ENCODE measurements at regions not wholly inside any gene's neighbourhood (a gene's known extent, or its start where the extent isn't known, plus 50 kb on each side); places are given as distances from the start of the nearest gene placed in this dataset.
"Not testable (repeated sequence)": the region's sequence is repeated elsewhere in the genome, so short reads cannot be mapped to it uniquely, and the experiment has no call there.

DNA sequence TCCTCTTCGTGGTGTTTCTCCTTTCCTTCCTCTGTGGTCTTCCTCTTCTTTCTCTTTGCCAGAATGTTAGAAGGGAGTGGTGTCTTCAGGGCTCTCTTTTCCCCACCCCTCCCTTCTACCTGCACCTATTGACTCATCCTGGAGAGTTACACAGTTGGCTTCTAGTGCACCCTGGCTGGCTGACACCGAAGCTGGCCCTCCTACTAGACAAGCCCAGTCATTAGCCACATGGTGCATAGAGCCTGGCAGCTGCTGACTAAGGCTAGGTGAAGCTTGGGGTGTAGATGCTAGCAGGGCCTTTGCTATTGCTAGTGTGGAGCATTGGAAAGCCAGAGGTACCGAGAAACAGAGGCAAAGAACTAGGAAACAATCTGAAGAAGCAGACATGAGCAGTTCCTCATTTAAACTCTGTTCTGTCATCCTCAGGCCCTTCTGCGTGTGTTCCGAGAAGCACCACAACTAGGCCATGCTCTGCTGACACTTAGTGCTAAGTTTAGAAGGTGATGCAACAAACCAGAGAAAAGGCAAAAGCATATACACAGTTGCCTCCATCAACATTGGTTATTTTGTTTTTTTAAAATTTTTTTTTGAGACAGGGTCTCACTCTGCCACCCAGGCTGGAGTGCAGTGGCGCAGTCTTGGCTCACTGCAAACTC lies 213.9 kb downstream of the BAMBI start:
- TF ChIP-seq, protein P1, sequence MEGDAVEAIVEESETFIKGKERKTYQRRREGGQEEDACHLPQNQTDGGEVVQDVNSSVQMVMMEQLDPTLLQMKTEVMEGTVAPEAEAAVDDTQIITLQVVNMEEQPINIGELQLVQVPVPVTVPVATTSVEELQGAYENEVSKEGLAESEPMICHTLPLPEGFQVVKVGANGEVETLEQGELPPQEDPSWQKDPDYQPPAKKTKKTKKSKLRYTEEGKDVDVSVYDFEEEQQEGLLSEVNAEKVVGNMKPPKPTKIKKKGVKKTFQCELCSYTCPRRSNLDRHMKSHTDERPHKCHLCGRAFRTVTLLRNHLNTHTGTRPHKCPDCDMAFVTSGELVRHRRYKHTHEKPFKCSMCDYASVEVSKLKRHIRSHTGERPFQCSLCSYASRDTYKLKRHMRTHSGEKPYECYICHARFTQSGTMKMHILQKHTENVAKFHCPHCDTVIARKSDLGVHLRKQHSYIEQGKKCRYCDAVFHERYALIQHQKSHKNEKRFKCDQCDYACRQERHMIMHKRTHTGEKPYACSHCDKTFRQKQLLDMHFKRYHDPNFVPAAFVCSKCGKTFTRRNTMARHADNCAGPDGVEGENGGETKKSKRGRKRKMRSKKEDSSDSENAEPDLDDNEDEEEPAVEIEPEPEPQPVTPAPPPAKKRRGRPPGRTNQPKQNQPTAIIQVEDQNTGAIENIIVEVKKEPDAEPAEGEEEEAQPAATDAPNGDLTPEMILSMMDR (conservative IDR thresholded peaks at IDR 0.05; ENCODE audit: control insufficient read depth, insufficient read depth, low read depth, low read length), result no peak
- DNase-seq (ENCODE audit: low read depth), result no peak
- H3K4me3 ChIP-seq (ENCODE audit: control insufficient read depth, low read depth, low read length), result no peak overlapping the region

DNA sequence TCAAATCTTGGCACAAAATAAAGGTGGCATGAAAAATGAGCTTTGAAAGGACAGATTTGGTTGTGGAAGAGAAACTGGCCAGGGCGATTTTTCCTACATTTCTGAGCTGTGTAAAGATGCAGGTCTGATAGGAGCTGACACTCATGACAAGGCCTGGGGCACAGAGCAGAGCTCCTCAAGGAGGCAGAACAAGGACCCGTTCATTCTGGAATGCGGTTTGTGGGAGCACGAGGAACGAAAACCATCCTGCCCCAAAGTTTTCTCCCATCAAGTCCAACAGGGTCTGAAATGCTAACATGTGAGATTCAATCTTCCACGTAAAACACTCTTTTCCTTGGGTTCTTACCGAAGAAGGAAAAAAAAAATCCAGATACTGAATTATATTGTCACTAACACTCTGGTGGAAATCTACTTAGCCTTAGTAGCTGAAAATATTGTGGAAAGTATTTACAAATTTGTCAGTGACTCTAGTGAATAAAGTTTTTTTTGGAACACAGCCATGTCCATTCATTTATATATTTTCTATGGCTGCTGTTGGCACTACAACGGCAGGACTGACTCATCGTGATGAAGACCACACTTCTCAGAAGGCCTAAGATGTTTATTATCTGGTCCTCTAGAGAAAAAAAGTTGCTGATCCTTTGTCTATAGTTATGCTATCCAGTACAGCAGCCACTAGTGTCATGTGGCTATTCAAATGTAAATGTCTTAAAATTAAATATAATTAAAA lies 215.7 kb downstream of the BAMBI start:
- TF ChIP-seq, protein P1 (conservative IDR thresholded peaks at IDR 0.05; ENCODE audit: control insufficient read depth, insufficient read depth, low read depth, low read length), result no peak
- peak; percentile 68 for DNase-seq (ENCODE audit: low read depth)

DNA sequence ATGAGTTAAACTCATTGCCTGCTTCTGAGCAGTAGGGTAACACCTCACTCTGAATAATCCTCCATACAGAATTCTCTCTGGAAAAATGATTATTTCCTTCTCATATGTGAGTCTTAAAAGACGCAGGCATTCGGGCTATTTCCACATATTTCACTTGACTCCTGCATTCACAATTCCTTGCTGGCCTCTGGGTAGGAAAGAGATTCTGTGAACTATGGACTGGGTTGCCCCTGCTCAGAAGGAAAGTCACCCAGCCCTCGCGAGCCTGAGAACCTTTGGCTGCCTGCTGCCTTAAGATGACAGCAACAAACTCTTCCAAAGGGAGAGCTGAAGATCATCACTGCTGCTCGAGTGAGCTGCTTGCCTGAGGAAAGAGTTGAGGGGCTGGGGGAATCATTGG lies 216.8 kb downstream of the BAMBI start:
- H3K4me3 ChIP-seq (ENCODE audit: control insufficient read depth, low read depth, low read length), result no peak overlapping the region
- DNase-seq (ENCODE audit: low read depth), result no peak
- TF ChIP-seq, protein P1 (conservative IDR thresholded peaks at IDR 0.05; ENCODE audit: control insufficient read depth, insufficient read depth, low read depth, low read length), result no peak

More for the DNA sequence above, 215.7 kb downstream of the BAMBI start:
- no peak overlapping the region for H3K4me3 ChIP-seq (ENCODE audit: control insufficient read depth, low read depth, low read length)

DNA sequence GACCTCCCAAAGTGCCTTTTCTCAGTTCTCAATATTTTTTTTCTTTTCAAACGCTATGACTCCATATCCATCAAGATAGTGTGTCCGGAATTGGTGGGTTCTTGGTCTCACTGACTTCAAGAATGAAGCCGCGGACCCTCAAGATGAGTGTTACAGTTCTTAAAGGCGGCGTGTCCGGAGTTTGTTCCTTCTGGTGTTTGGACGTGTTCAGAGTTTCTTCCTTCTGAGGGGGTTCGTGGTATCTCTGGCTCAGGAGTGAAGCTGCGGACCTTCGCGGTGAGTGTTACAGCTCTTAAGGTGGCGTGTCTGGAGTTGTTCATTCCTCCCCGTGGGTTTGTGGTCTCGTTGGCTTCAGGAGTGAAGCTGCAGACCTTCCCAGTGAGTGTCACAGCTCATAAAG lies 218.3 kb downstream of the BAMBI start:
- DNase-seq (ENCODE audit: low read depth); H3K4me3 ChIP-seq (ENCODE audit: control insufficient read depth, low read depth, low read length): not testable (repeated sequence)

DNA sequence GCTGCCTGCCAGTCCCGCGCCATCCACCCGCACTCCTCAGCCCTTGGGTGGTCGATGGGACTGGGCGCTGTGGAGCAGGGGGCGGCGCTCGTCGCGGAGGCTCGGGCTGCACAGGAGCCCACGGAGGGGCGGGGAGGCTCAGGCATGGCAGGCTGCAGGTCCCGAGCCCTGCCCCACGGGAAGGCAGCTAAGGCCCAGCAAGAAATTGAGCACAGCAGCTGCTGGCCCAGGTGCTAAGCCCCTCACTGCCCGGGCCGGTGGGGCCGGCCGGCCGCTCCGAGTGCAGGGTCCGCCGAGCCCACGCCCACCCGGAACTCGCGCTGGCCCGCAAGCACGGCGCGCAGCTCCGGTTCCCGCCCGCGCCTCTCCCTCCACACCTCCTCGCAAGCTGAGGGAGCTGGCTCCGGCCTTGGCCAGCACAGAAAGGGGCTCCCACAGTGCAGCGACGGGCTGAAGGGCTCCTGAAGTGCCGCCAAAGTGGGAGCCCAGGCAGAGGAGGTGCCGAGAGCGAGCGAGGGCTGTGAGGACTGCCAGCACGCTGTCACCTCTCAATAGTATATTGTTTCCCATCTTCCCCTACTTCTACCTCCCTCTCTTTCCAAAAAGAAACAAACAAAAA lies 219.6 kb downstream of the BAMBI start:
- not testable (repeated sequence) for H3K4me3 ChIP-seq (ENCODE audit: control insufficient read depth, low read depth, low read length); DNase-seq (ENCODE audit: low read depth)

GRCh38 chr10:28897617-28898464 lies 220.5 kb downstream of the BAMBI start:
- no peak for DNase-seq (ENCODE audit: low read depth)
- TF ChIP-seq, protein P1 (conservative IDR thresholded peaks at IDR 0.05; ENCODE audit: control insufficient read depth, insufficient read depth, low read depth, low read length), result no peak
- no peak overlapping the region for H3K4me3 ChIP-seq (ENCODE audit: control insufficient read depth, low read depth, low read length)

DNA sequence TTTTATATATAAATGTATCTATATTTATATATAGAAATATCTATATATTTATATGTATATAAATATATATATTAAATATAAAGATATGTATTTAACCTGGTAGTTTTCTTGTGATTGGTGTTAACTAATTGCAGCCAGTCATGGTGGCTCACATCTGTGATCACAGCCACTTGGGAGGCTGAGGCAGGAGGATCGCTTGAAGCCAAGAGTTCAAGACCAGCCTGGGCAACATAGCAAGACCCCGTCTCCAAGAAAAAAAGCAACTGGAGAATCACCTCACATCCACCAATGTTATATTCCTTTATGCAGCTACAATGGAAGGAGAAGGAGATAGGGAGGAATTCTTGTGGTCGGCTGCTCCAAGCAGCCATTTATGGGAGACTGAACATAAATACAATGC lies 224.9 kb downstream of the BAMBI start:
- no peak overlapping the region for H3K4me3 ChIP-seq (ENCODE audit: control insufficient read depth, low read depth, low read length)
- TF ChIP-seq, protein P1 (conservative IDR thresholded peaks at IDR 0.05; ENCODE audit: control insufficient read depth, insufficient read depth, low read depth, low read length), result no peak
- DNase-seq (ENCODE audit: low read depth), result no peak

Data from fibroblast of mammary gland (primary cell).